Vagina (tissue), 2 donors: ENCODE measurements at regions not wholly inside any gene's neighbourhood (a gene's known extent, or its start where the extent isn't known, plus 50 kb on each side); places are given as distances from the start of the nearest gene placed in this dataset.

ENCODE experiments used
- DNase-seq, 2 donors: peaks; one replicate each; pipeline ENCODE4 v3.0.0-alpha.2; 2017; ENCODE audit errors: extremely low spot score in 2 of 2
- H3K27ac ChIP-seq: fragments of 200-600 bp; sonication (generic); one replicate; pipeline ENCODE4 v1.5.1; 2019
- H3K27me3 ChIP-seq: fragments of 200-600 bp; sonication (generic); one replicate; pipeline ENCODE4 v1.5.1; 2019
- H3K36me3 ChIP-seq, 2 donors: fragments of 200-600 bp; sonication (generic); one replicate each; pipeline ENCODE4 v1.5.1; 2017 to 2019
- H3K4me1 ChIP-seq: fragments of 200-600 bp; sonication (generic); one replicate; pipeline ENCODE4 v1.5.1; 2019
- H3K4me3 ChIP-seq, 2 donors: fragments of 200-600 bp; sonication (generic); 1 replicate in 1 of 2; 2 replicates in 1 of 2; pipeline ENCODE4 v1.5.1; 2016 to 2019
- H3K9me3 ChIP-seq: fragments of 200-600 bp; sonication (generic); one replicate; pipeline ENCODE4 v1.5.1; 2019
- POLR2A ChIP-seq, 2 donors: fragments of 450-650 bp; IDR thresholded peaks; one replicate each; pipeline ENCODE4 v1.6.1; 2017; ENCODE audit warnings: antibody characterized with exemption in 2 of 2, mild to moderate bottlenecking in 2 of 2, moderate library complexity in 2 of 2
- POLR2AphosphoS5 ChIP-seq, 2 donors: sonication (generic); formaldehyde crosslinking; IDR thresholded peaks; one replicate each; pipeline ENCODE4 v1.9.0; 2017; ENCODE audit warnings: antibody characterized with exemption in 2 of 2, mild to moderate bottlenecking in 2 of 2, low read depth in 1 of 2; ENCODE audit not compliant: insufficient read depth in 1 of 2
- intact Hi-C: fragments of 100-400 bp; cut with DNase I; formaldehyde crosslinking; loops from one replicate; pipeline ENCODE4 v1.15.1; 2023
- TF ChIP-seq, protein P1 (sequence below), 3 experiments: fragments of 450-650 bp in 2 of 3; fragments of 200-600 bp in 1 of 3; sonication (generic) in 1 of 3; IDR thresholded peaks; one replicate each; pipeline ENCODE4 v1.5.1; 2017 to 2019; ENCODE audit warnings: antibody characterized with exemption in 3 of 3, mild to moderate bottlenecking in 2 of 3, moderate library complexity in 2 of 3

DNA sequence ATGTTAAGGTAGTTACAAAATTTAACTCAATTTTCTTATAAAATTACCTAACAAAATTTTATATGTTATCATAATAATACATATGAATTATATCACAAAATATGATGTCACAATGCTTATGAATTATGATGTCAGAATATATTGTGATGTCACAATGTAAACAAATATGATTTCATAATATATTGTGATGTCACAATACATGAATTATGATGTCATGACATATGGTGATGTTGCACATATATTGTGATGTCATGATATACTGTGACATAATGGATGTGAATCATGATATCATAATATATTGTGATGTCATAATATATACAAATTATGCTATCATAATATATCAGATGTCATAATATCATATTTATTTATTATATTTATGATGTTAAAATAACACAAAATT lies 1879.9 kb downstream of the TP53TG3F start:
- H3K36me3 ChIP-seq, result no peaks in the 10 kb centered on the region
- H3K9me3 ChIP-seq, result peaks cover 4% of the 10 kb centered on the region

DNA sequence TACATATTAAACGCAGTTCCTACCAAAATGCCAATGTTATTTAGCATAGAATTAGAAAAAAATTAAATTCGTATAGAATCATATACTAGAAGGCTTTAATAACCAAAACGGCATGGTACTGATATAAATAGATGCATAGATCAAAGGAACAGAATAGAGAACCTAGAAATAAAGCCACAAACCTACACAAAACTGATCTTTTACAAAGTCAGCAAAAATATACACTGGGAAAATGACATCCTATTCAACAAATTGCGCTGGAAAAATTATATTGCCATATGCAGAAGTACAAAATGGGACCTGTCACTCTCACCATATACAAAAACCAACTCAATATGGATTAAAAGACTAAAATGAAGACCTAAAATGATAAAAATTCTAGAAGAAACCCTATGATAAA lies 1882.6 kb downstream of the TP53TG3F start:
- TF ChIP-seq POLR2AphosphoS5 (IDR thresholded peaks at IDR 0.05; ENCODE audit: insufficient read depth in 1 of 2, low read depth in 1 of 2) (no peak), POLR2A (IDR thresholded peaks at IDR 0.05) (no peak)
- TF ChIP-seq, protein P1, sequence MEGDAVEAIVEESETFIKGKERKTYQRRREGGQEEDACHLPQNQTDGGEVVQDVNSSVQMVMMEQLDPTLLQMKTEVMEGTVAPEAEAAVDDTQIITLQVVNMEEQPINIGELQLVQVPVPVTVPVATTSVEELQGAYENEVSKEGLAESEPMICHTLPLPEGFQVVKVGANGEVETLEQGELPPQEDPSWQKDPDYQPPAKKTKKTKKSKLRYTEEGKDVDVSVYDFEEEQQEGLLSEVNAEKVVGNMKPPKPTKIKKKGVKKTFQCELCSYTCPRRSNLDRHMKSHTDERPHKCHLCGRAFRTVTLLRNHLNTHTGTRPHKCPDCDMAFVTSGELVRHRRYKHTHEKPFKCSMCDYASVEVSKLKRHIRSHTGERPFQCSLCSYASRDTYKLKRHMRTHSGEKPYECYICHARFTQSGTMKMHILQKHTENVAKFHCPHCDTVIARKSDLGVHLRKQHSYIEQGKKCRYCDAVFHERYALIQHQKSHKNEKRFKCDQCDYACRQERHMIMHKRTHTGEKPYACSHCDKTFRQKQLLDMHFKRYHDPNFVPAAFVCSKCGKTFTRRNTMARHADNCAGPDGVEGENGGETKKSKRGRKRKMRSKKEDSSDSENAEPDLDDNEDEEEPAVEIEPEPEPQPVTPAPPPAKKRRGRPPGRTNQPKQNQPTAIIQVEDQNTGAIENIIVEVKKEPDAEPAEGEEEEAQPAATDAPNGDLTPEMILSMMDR (IDR thresholded peaks at IDR 0.05), result no peak
- Histone ChIP-seq H3K27ac (no peak overlapping the region), H3K36me3 (no peaks in the 10 kb centered on the region), H3K4me1 (no peaks in the 10 kb centered on the region), H3K27me3 (no peaks in the 10 kb centered on the region), H3K9me3 (peaks cover 4% of the 10 kb centered on the region), H3K4me3 (no peak overlapping the region)
- no peak for DNase-seq
- intact Hi-C loops, result no loop called here

More for the DNA sequence above, 1879.9 kb downstream of the TP53TG3F start:
- no peak overlapping the region for H3K4me3 ChIP-seq
- intact Hi-C loops, result no loop called here
- no peak for DNase-seq
- H3K27me3 ChIP-seq, result no peaks in the 10 kb centered on the region
- TF ChIP-seq, protein P1 (IDR thresholded peaks at IDR 0.05), result no peak
- TF ChIP-seq POLR2AphosphoS5 (IDR thresholded peaks at IDR 0.05; ENCODE audit: insufficient read depth in 1 of 2, low read depth in 1 of 2) (no peak), POLR2A (IDR thresholded peaks at IDR 0.05) (no peak)
- H3K27ac ChIP-seq, result no peak overlapping the region
- H3K4me1 ChIP-seq, result no peaks in the 10 kb centered on the region

DNA sequence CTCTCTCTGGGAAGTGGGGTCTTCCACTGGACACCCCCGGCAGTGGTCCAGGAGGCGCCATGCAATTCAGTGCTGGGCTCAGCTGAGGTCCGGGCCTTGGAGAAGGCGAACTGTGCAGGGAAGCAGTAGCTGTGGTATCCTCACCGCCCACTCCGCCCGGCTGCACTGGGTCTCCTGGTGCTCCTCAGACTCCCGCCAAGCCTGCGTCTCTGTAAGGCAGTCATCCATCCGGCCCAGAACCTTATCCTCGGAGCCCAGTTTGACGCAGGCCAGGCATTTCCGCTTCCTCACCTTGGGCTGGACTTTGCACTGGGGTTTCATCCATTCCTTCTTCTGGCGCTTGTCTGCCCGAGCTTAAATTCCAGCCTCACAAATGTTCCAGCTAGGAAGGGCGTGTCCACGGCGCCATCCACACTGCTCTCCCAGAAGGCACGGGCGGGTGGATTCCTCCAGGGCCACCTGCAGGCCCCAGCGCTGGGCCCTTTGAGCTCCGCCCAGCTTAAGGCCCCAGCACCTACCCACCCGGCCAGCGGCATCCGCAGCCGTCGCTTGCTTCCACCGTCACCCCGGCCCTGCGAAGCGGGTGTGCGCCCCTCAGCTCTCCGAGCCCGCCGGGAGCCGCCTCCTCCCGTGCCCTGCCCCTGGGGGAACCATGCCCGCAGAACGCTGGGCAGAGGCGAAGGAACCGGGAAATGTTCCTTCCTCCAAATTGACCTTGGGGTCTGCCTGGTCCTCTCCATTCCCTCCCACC lies 1884.8 kb downstream of the TP53TG3F start:
- no peaks in the 10 kb centered on the region for H3K4me1 ChIP-seq
- no peak for DNase-seq
- no peak for TF ChIP-seq POLR2A (IDR thresholded peaks at IDR 0.05)
- TF ChIP-seq, protein P1 (IDR thresholded peaks at IDR 0.05), result no peak
- no peak for TF ChIP-seq POLR2AphosphoS5 (IDR thresholded peaks at IDR 0.05; ENCODE audit: insufficient read depth in 1 of 2, low read depth in 1 of 2)
- intact Hi-C loops, result no loop called here
- H3K27me3 ChIP-seq, result no peaks in the 10 kb centered on the region
- no peak overlapping the region for H3K4me3 ChIP-seq
- peaks cover 4% of the 10 kb centered on the region for H3K9me3 ChIP-seq
- no peak overlapping the region for H3K27ac ChIP-seq
- no peaks in the 10 kb centered on the region for H3K36me3 ChIP-seq

DNA sequence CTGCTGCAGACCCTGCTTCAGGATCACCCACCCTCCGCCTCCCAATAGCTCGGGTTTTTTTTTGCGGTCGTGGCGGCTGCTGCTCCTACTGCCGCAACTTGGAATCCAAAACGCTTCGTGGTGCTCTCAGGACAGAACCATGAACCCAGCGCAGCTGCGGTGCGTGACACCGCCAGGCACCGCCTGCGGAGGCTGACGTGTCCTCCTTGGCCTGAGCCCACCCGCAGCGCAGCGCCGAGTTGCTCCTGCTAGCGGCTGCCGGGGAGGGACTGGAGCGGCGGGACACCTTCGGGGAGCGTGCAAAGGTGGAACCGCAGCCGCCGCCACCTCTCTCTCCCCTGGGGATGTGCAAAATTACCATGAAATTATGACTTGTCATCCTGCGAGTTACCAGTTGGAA lies 1893.0 kb downstream of the TP53TG3F start:
- no peaks in the 10 kb centered on the region for H3K4me1 ChIP-seq
- TF ChIP-seq POLR2AphosphoS5 (IDR thresholded peaks at IDR 0.05; ENCODE audit: insufficient read depth in 1 of 2, low read depth in 1 of 2) (no peak), POLR2A (IDR thresholded peaks at IDR 0.05) (no peak)
- TF ChIP-seq, protein P1 (IDR thresholded peaks at IDR 0.05), result no peak
- H3K27ac ChIP-seq, result no peak overlapping the region
- no peaks in the 10 kb centered on the region for H3K36me3 ChIP-seq
- DNase-seq, result no peak
- H3K9me3 ChIP-seq, result no peaks in the 10 kb centered on the region
- H3K27me3 ChIP-seq, result no peaks in the 10 kb centered on the region
- intact Hi-C loops, result no loop called here
- no peak overlapping the region for H3K4me3 ChIP-seq

DNA sequence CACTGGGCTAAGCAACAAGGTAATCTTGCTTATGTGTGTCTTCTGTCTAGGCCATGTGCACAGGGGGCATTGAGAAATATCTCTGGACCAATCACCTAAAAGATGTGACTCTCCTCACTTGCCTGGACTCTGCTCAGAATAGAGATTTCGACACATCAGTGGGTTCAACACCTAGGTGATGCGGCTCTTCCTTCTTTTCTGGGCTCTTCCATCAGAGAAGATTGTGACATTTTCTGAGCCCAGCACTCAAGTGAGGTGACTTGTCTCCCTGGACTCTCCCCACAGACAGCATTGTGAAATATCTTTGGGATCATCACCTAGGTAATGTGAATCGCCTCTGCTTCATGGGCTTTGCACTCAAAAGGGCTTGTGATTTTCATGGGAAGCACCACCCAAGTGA lies 1904.1 kb downstream of the TP53TG3F start:
- no peaks in the 10 kb centered on the region for H3K27me3 ChIP-seq
- DNase-seq, result no peak
- no peaks in the 10 kb centered on the region for H3K4me1 ChIP-seq
- TF ChIP-seq POLR2AphosphoS5 (IDR thresholded peaks at IDR 0.05; ENCODE audit: insufficient read depth in 1 of 2, low read depth in 1 of 2), result no peak
- TF ChIP-seq, protein P1 (IDR thresholded peaks at IDR 0.05), result no peak
- TF ChIP-seq POLR2A (IDR thresholded peaks at IDR 0.05), result no peak
- no peaks in the 10 kb centered on the region for H3K36me3 ChIP-seq
- intact Hi-C loops, result no loop called here
- no peak overlapping the region for H3K4me3 ChIP-seq
- H3K27ac ChIP-seq, result no peak overlapping the region
- no peaks in the 10 kb centered on the region for H3K9me3 ChIP-seq
